HEK293 (cell line): ENCODE measurements at regions not wholly inside any gene's neighbourhood (a gene's known extent, or its start where the extent isn't known, plus 50 kb on each side); places are given as distances from the start of the nearest gene placed in this dataset.

ENCODE experiments used
- CTCF ChIA-PET: fragments of 350-600 bp; formaldehyde crosslinking; extraction: SDS; loops from one replicate; lab custom pipeline; 2021; ENCODE audit warnings: antibody characterized with exemption; lab: Yijun Ruan, JAX
- POLR2A ChIA-PET: fragments of 300-600 bp; formaldehyde crosslinking; extraction: SDS; loops from one replicate; lab custom pipeline; 2020; ENCODE audit warnings: antibody characterized with exemption, inconsistent platforms; lab: Yijun Ruan, JAX
- H3K27ac ChIP-seq: fragments of 200-500 bp; sonication (Bioruptor generic); 2 replicates; pipeline ENCODE4 v1.5.1; 2014; ENCODE audit warnings: low read depth, low read length, control low read depth, inconsistent platforms; ENCODE audit errors: extremely low read depth
- H3K36me3 ChIP-seq, 2 experiments: fragments of 200-500 bp in 1 of 2; sonication (Bioruptor generic) in 1 of 2; 1 replicate in 1 of 2; 2 replicates in 1 of 2; pipeline ENCODE4 v1.5.1; 2014 to 2017; ENCODE audit warnings: inconsistent platforms in 2 of 2, low read length in 2 of 2; ENCODE audit not compliant: control insufficient read depth in 2 of 2, insufficient read depth in 1 of 2
- H3K4me1 ChIP-seq: fragments of 200-500 bp; sonication (Bioruptor generic); 2 replicates; pipeline ENCODE4 v1.5.1; 2014; ENCODE audit warnings: mild to moderate bottlenecking, low read length, inconsistent platforms; ENCODE audit not compliant: control insufficient read depth, insufficient read depth
- H3K4me3 ChIP-seq: 2 replicates; pipeline ENCODE4 v1.5.1; 2011; ENCODE audit warnings: low read depth, mild to moderate bottlenecking, control low read depth, low read length, moderate library complexity
- H3K9me3 ChIP-seq: fragments of 200-500 bp; sonication (Bioruptor generic); 2 replicates; pipeline ENCODE4 v1.5.1; 2014; ENCODE audit warnings: low read depth, low read length, inconsistent platforms; ENCODE audit not compliant: control insufficient read depth, insufficient read depth
- ZBTB48 ChIP-seq: fragments of 450-650 bp; formaldehyde crosslinking; IDR thresholded peaks from 2 replicates; pipeline ENCODE4 v1.5.1; 2016; ENCODE audit warnings: missing biosample characterization, missing genetic modification characterization
- ZBTB7A ChIP-seq: fragments of 450-650 bp; formaldehyde crosslinking; IDR thresholded peaks from 2 replicates; pipeline ENCODE4 v1.5.1; 2016; ENCODE audit warnings: low read depth, missing biosample characterization, missing genetic modification characterization
- ZNF121 ChIP-seq: fragments of 450-650 bp; formaldehyde crosslinking; IDR thresholded peaks from 2 replicates; pipeline ENCODE4 v1.5.1; 2016; ENCODE audit warnings: missing biosample characterization, missing genetic modification characterization
- ZNF138 ChIP-seq: fragments of 450-650 bp; formaldehyde crosslinking; IDR thresholded peaks from 2 replicates; pipeline ENCODE4 v1.5.1; 2016; ENCODE audit warnings: missing biosample characterization, missing genetic modification characterization, borderline replicate concordance
- ZNF239 ChIP-seq: fragments of 450-650 bp; formaldehyde crosslinking; IDR thresholded peaks from 2 replicates; pipeline ENCODE4 v1.5.1; 2016; ENCODE audit warnings: missing biosample characterization, missing genetic modification characterization
- ZNF354C ChIP-seq: fragments of 450-650 bp; formaldehyde crosslinking; IDR thresholded peaks from 2 replicates; pipeline ENCODE4 v1.5.1; 2016; ENCODE audit warnings: missing biosample characterization, missing genetic modification characterization, low read depth, borderline replicate concordance
- ZNF366 ChIP-seq: fragments of 450-650 bp; formaldehyde crosslinking; conservative IDR thresholded peaks from 2 replicates; pipeline ENCODE4 v1.5.1; 2016; ENCODE audit warnings: missing biosample characterization, missing genetic modification characterization
- ZNF394 ChIP-seq: fragments of 450-650 bp; formaldehyde crosslinking; IDR thresholded peaks from 2 replicates; pipeline ENCODE4 v1.5.1; 2016; ENCODE audit warnings: missing biosample characterization, missing genetic modification characterization, mild to moderate bottlenecking, moderate library complexity, borderline replicate concordance
- ZNF473 ChIP-seq: fragments of 450-650 bp; formaldehyde crosslinking; IDR thresholded peaks from 2 replicates; pipeline ENCODE4 v1.5.1; 2017; ENCODE audit warnings: missing biosample characterization, missing genetic modification characterization
- ZNF521 ChIP-seq: fragments of 450-650 bp; formaldehyde crosslinking; IDR thresholded peaks from 2 replicates; pipeline ENCODE4 v1.5.1; 2017; ENCODE audit warnings: missing biosample characterization, mild to moderate bottlenecking, missing genetic modification characterization
- ZNF621 ChIP-seq: fragments of 450-650 bp; formaldehyde crosslinking; IDR thresholded peaks from 2 replicates; pipeline ENCODE4 v1.5.1; 2017; ENCODE audit warnings: missing biosample characterization, missing genetic modification characterization
- ZNF843 ChIP-seq: fragments of 450-650 bp; formaldehyde crosslinking; IDR thresholded peaks from 2 replicates; pipeline ENCODE4 v1.5.1; 2016; ENCODE audit warnings: missing biosample characterization, missing genetic modification characterization
- TF ChIP-seq, protein P1 (sequence below): fragments of 450-650 bp; formaldehyde crosslinking; IDR thresholded peaks from 2 replicates; pipeline ENCODE4 v1.5.1; 2017; ENCODE audit warnings: missing biosample characterization, missing genetic modification characterization
- TF ChIP-seq, protein P2 (sequence below): fragments of 450-650 bp; formaldehyde crosslinking; IDR thresholded peaks from 2 replicates; pipeline ENCODE4 v1.5.1; 2016; ENCODE audit warnings: missing biosample characterization, missing genetic modification characterization
- TF ChIP-seq, protein P3 (sequence below): fragments of 450-650 bp; formaldehyde crosslinking; IDR thresholded peaks from 2 replicates; pipeline ENCODE4 v1.5.1; 2017; ENCODE audit warnings: missing biosample characterization, mild to moderate bottlenecking, missing genetic modification characterization, moderate library complexity
- TF ChIP-seq, protein P4 (sequence below): fragments of 450-650 bp; formaldehyde crosslinking; IDR thresholded peaks from 2 replicates; pipeline ENCODE4 v1.5.1; 2016; ENCODE audit warnings: missing biosample characterization, missing genetic modification characterization, borderline replicate concordance

DNA sequence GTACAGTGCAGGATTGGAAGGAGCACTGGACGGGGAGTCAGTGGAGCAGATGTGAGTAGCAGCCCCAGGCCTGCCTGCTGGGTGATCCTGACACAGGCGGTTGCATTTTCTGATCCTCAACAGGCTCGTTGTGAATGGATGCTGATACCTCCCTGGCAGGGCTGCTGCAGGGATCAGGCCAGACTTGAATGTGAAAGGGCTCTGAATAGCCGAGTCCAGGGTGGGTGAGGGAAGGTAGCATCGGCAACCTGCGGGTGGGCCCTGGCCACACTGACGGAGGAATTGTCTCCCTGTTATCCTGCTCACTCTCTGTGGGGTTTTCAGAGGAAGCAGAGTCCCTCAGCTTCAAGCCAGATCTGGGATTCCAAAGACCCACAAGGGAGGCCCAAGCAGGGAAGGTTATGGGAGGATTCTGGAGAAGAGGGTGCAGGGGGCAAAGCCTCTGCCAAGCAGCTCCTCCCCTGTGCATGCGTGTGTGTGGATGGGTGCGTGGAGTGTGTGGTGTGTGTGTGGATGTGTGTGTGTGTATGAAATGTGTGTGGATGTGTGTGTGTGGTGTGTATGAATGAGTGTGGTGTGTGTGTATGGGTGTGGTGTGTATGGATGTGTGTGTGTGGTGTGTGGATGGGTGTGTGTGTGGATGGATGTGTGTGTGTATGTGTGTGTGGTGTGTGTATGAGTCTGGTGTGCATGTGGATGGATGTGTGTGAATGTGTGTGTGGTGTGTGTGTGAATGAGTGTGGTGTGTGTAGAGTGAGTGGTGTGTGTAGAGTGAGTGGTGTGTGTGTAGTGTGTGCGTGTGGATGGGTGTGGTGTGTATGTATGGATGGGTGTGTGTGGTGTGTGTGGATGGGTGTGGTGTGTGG lies 100.3 kb downstream of the UBIAD1 start:
- POLR2A ChIA-PET, result interaction anchor here (0.6 kb wide), 1 partner anchor 919 kb away, joined by 6 read pairs; no protein-coding TSS in a partner anchor
- Histone ChIP-seq H3K36me3 (no peaks in the 10 kb centered on the region), H3K4me3 (no peak overlapping the region), H3K9me3 (no peaks in the 10 kb centered on the region), H3K27ac (no peak overlapping the region), H3K4me1 (no peaks in the 10 kb centered on the region; the same call in 1 of the 2 replicates)
- CTCF ChIA-PET, result interaction anchor here (0.5 kb wide), 1 partner anchor 9 kb away, joined by 5 read pairs; no protein-coding TSS in a partner anchor
- TF ChIP-seq, protein P1, sequence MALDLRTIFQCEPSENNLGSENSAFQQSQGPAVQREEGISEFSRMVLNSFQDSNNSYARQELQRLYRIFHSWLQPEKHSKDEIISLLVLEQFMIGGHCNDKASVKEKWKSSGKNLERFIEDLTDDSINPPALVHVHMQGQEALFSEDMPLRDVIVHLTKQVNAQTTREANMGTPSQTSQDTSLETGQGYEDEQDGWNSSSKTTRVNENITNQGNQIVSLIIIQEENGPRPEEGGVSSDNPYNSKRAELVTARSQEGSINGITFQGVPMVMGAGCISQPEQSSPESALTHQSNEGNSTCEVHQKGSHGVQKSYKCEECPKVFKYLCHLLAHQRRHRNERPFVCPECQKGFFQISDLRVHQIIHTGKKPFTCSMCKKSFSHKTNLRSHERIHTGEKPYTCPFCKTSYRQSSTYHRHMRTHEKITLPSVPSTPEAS, result peak; percentile 87
- TF ChIP-seq, protein P2, sequence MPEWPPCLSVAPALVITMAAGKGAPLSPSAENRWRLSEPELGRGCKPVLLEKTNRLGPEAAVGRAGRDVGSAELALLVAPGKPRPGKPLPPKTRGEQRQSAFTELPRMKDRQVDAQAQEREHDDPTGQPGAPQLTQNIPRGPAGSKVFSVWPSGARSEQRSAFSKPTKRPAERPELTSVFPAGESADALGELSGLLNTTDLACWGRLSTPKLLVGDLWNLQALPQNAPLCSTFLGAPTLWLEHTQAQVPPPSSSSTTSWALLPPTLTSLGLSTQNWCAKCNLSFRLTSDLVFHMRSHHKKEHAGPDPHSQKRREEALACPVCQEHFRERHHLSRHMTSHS, result 0 out of 2 replicates have a peak, but pooled peaks have one; percentile 19
- TF ChIP-seq ZNF121 (tag by site-specific recombination) (no peak), ZNF521 (tag by site-specific recombination) (peak; percentile 53; the same call in 1 of the 2 replicates), ZNF138 (tag by site-specific recombination) (no peak), ZNF366 (tag by site-specific recombination) (no peak), ZNF621 (tag by site-specific recombination) (0 out of 2 replicates have a peak, but pooled peaks have one; percentile 68), ZBTB7A (tag by site-specific recombination) (no peak), ZBTB48 (tag by site-specific recombination) (0 out of 2 replicates have a peak, but pooled peaks have one; percentile 19), ZNF354C (peak; percentile 15; the same call in 1 of the 2 replicates), ZNF473 (peak; percentile 58; the same call in 1 of the 2 replicates), ZNF394 (tag by site-specific recombination) (no peak), ZNF239 (tag by site-specific recombination) (0 out of 2 replicates have a peak, but pooled peaks have one; percentile 28), ZNF843 (tag by site-specific recombination) (no peak)
- TF ChIP-seq, protein P3, sequence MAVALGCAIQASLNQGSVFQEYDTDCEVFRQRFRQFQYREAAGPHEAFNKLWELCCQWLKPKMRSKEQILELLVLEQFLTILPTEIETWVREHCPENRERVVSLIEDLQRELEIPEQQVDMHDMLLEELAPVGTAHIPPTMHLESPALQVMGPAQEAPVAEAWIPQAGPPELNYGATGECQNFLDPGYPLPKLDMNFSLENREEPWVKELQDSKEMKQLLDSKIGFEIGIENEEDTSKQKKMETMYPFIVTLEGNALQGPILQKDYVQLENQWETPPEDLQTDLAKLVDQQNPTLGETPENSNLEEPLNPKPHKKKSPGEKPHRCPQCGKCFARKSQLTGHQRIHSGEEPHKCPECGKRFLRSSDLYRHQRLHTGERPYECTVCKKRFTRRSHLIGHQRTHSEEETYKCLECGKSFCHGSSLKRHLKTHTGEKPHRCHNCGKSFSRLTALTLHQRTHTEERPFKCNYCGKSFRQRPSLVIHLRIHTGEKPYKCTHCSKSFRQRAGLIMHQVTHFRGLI, result no peak
- TF ChIP-seq, protein P4, sequence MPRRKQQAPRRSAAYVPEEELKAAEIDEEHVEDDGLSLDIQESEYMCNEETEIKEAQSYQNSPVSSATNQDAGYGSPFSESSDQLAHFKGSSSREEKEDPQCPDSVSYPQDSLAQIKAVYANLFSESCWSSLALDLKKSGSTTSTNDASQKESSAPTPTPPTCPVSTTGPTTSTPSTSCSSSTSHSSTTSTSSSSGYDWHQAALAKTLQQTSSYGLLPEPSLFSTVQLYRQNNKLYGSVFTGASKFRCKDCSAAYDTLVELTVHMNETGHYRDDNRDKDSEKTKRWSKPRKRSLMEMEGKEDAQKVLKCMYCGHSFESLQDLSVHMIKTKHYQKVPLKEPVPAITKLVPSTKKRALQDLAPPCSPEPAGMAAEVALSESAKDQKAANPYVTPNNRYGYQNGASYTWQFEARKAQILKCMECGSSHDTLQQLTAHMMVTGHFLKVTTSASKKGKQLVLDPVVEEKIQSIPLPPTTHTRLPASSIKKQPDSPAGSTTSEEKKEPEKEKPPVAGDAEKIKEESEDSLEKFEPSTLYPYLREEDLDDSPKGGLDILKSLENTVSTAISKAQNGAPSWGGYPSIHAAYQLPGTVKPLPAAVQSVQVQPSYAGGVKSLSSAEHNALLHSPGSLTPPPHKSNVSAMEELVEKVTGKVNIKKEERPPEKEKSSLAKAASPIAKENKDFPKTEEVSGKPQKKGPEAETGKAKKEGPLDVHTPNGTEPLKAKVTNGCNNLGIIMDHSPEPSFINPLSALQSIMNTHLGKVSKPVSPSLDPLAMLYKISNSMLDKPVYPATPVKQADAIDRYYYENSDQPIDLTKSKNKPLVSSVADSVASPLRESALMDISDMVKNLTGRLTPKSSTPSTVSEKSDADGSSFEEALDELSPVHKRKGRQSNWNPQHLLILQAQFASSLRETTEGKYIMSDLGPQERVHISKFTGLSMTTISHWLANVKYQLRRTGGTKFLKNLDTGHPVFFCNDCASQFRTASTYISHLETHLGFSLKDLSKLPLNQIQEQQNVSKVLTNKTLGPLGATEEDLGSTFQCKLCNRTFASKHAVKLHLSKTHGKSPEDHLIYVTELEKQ, result no peak
